SK-N-MC (cell line): ENCODE measurements at regions not wholly inside any gene's neighbourhood (a gene's known extent, or its start where the extent isn't known, plus 50 kb on each side); places are given as distances from the start of the nearest gene placed in this dataset.

Experiments used
- DNase-seq: peaks from one replicate; pipeline ENCODE4 v3.0.0-alpha.2; 2011; ENCODE audit warnings: low read depth, low spot score
- H3K27ac ChIP-seq: fragments of 200-600 bp; sonication (generic); 2 replicates; pipeline ENCODE4 v1.5.1; 2016; ENCODE audit warnings: mixed run types
- H3K36me3 ChIP-seq: fragments of 200-600 bp; sonication (generic); 2 replicates; pipeline ENCODE4 v1.6.1; 2017; ENCODE audit warnings: antibody characterized with exemption, low read length, mixed read lengths; ENCODE audit not compliant: insufficient read depth
- H3K4me3 ChIP-seq: fragments of 200-600 bp; sonication (generic); 2 replicates; pipeline ENCODE4 v1.5.1; 2016
- H3K9ac ChIP-seq: fragments of 200-600 bp; sonication (generic); 2 replicates; pipeline ENCODE4 v1.8.0; 2017; ENCODE audit warnings: mixed run types, mixed read lengths; ENCODE audit not compliant: insufficient read length
- H3K9me3 ChIP-seq: fragments of 200-600 bp; sonication (generic); 2 replicates; pipeline ENCODE4 v1.6.1; 2017; ENCODE audit warnings: low read depth, mild to moderate bottlenecking, antibody characterized with exemption, low read length, moderate library complexity, mixed read lengths
- EZH2 ChIP-seq: fragments of 200-600 bp; sonication (generic); IDR thresholded peaks from one replicate; pipeline ENCODE4 v1.6.1; 2017; ENCODE audit warnings: antibody characterized with exemption
- FOXP2 ChIP-seq: optimal IDR thresholded peaks from 2 replicates; pipeline ENCODE3; 2011; ENCODE audit warnings: mild to moderate bottlenecking, moderate library complexity; ENCODE audit not compliant: insufficient read depth; ENCODE audit errors: extremely low read length, control extremely low read depth
- POLR2AphosphoS5 ChIP-seq: IDR thresholded peaks from 2 replicates; pipeline ENCODE4 v1.6.1; 2012; ENCODE audit warnings: mild to moderate bottlenecking, low read depth, low read length, borderline replicate concordance

- no peak for TF ChIP-seq EZH2
- TF ChIP-seq POLR2AphosphoS5, result no peak
- TF ChIP-seq FOXP2, result no peak
- no peak for DNase-seq
- H3K9ac ChIP-seq, result no peak overlapping the region
- H3K4me3 ChIP-seq, result no peak overlapping the region
- no peaks in the 10 kb centered on the region for H3K36me3 ChIP-seq
- no peaks in the 10 kb centered on the region for H3K9me3 ChIP-seq
- no peak overlapping the region for H3K27ac ChIP-seq
These were observed 152.4 kb downstream of the TOMM20 start for GRCh38 chr1:234975941-234976860.

DNA sequence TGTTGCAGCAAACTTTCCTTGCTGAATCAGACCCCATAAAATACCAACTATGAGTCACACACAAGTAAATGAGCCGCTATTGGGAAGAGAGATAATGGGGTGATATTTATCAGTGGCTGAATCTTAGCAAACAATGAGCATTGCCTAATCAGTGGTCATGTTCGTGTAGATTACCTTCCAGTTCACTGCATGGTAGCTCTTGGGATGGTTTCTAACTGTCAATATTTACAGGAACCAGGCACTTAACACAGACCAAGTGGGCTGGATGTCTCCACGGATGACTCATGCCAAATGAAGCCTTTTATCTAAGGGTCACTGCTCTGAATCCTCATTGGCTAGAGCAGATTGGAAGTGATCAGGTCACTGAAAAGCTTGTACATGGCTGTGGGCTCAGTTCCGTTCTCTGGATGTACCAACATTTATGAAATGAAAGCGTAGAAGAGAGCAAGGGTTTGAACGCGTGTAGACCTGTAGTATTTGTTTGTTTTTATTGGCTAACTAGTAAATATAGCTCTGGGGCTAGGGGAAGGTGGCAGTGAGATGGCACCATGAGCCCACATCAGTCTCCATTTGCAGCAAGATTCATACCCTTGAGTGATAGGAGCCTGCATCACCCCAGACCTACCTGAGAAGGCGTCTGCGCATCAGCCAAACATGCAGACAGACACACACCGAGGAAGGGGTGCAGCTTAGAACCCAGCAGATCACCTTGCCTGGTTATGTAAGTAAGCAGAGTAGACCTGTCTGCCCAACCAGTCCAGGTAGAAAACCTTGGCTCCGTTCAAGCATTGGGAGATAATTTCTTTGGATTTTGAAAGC lies 153.3 kb downstream of the TOMM20 start:
- DNase-seq, result no peak
- no peak for TF ChIP-seq POLR2AphosphoS5
- TF ChIP-seq EZH2, result no peak
- no peak for TF ChIP-seq FOXP2
- Histone ChIP-seq H3K4me3 (no peak overlapping the region), H3K27ac (no peak overlapping the region), H3K9me3 (no peaks in the 10 kb centered on the region), H3K9ac (no peak overlapping the region), H3K36me3 (no peaks in the 10 kb centered on the region)

DNA sequence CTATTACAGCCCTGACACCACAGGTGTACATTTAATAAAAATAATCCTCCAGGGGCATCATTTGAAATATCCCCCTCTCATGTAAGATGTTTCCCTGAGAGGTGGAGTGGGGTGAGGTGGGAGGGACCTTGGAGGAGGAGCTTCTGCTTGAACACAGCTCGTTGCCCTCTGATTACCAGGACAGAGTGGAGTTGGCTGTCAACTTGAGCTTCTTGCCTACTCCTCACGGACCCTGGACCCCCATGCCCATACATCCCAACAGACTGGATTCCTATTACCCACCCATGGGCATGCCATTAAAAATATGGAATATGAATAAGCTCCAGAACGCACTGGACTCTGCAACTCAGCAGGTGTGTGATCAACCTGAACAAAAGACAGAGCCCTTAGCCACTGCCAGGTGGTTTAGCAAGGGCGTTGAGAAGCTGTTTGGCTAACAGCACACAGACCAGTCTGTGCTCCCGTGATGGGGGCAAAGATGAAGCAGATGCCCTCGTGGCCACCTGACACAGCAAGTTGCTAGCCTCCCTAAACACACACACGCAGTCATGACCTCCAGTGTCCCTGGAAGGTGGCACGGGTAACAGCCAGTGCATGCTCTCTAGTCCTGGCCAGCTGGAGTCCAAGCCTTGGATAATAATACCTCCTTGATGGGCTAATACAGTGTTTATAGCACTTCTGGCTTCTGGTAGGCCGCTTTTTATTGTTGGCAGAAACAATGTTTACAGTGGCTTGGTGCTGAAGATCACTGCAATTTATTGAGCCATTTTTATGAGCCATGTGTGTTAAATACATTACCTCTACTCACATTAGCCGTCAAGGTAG lies 155.0 kb downstream of the TOMM20 start:
- TF ChIP-seq EZH2, result no peak
- TF ChIP-seq POLR2AphosphoS5, result no peak
- TF ChIP-seq FOXP2, result no peak
- H3K27ac ChIP-seq, result no peak overlapping the region
- H3K9me3 ChIP-seq, result no peaks in the 10 kb centered on the region
- H3K36me3 ChIP-seq, result no peaks in the 10 kb centered on the region
- no peak overlapping the region for H3K4me3 ChIP-seq
- DNase-seq, result no peak
- no peak overlapping the region for H3K9ac ChIP-seq

DNA sequence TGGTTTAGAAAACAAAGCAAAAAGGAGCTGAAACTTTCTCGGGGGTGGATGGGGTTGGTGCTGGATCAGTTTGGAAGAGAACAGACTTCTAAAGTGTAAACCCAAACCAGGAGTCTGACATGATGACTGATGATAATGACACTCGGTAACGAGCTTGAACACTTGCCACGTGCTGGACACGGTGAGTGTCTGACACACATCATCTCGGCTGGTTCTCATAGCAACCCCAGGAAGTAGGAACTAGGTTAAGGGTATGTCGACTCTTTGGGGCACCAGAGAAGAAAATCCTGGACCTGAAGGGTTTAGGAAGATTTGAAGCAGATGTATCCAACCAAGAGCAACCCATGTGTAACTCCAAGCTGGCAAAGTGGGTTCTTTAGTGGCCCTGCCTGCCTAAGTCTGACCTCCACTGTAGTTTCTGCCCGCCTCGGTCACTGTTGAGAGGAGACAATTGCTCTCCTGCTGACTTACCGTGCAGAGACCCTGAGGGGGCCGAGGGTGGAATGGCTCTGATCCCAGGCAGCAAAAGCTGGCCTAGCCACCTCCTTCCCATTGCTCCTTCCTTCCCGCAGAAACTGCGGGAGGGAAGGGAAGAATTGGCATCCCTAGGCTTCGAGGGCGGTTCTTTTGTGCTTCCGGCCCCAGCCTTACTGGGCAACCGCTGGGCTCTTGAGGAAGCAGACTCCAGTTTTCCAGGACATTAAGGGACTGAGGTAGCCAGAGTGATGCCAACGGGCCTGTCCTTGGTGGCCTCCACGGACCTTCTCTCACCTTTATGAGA lies 156.0 kb downstream of the TOMM20 start:
- no peaks in the 10 kb centered on the region for H3K36me3 ChIP-seq
- no peak overlapping the region for H3K9ac ChIP-seq
- H3K27ac ChIP-seq, result no peak overlapping the region
- H3K4me3 ChIP-seq, result no peak overlapping the region
- H3K9me3 ChIP-seq, result no peaks in the 10 kb centered on the region
- TF ChIP-seq EZH2 (no peak), FOXP2 (no peak), POLR2AphosphoS5 (no peak)
- DNase-seq, result no peak

- Histone ChIP-seq H3K27ac (no peak overlapping the region), H3K36me3 (no peaks in the 10 kb centered on the region), H3K9me3 (no peaks in the 10 kb centered on the region), H3K9ac (no peak overlapping the region), H3K4me3 (no peak overlapping the region)
- TF ChIP-seq POLR2AphosphoS5 (no peak), FOXP2 (no peak), EZH2 (no peak)
- DNase-seq, result no peak
These were observed 156.9 kb downstream of the TOMM20 start for GRCh38 chr1:234971586-234972297.

GRCh38 chr1:234970731-234971476 lies 157.7 kb downstream of the TOMM20 start:
- Histone ChIP-seq H3K4me3 (no peak overlapping the region), H3K9me3 (no peaks in the 10 kb centered on the region), H3K36me3 (no peaks in the 10 kb centered on the region), H3K9ac (no peak overlapping the region), H3K27ac (no peak overlapping the region)
- DNase-seq, result no peak
- TF ChIP-seq POLR2AphosphoS5 (no peak), EZH2 (no peak), FOXP2 (no peak)
